ENCODE measurements at regions not wholly inside any gene's neighbourhood (a gene's known extent, or its start where the extent isn't known, plus 50 kb on each side); places are given as distances from the start of the nearest gene placed in this dataset.
"Not testable (repeated sequence)": the region's sequence is repeated elsewhere in the genome, so short reads cannot be mapped to it uniquely, and the experiment has no call there.

- no peak for DNase-seq
- Histone ChIP-seq H3K36me3 (no peaks in the 10 kb centered on the region), H3K4me3 (no peak overlapping the region), H3K27me3 (ENCODE audit: low read depth) (no peaks in the 10 kb centered on the region), H3K9me3 (replicated peaks) (peaks cover 7% of the 10 kb centered on the region), H3K27ac (replicated peaks) (no peak overlapping the region), H3K4me1 (no peaks in the 10 kb centered on the region)
- no peak for TF ChIP-seq CTCF (IDR thresholded peaks at IDR 0.05; ENCODE audit: borderline replicate concordance)
- intact Hi-C loops (cut with micrococcal nuclease): no loop called here
Measured at GRCh38 chr3:25915673-25916072, 125.8 kb downstream of the OXSM start.

GRCh38 chr3:25916321-25916720 lies 126.4 kb downstream of the OXSM start:
- Histone ChIP-seq H3K4me1 (no peaks in the 10 kb centered on the region), H3K27ac (replicated peaks) (no peak overlapping the region), H3K36me3 (no peaks in the 10 kb centered on the region), H3K4me3 (no peak overlapping the region), H3K9me3 (replicated peaks) (peaks cover 7% of the 10 kb centered on the region), H3K27me3 (ENCODE audit: low read depth) (no peaks in the 10 kb centered on the region)
- intact Hi-C loops (cut with micrococcal nuclease): no loop called here
- TF ChIP-seq CTCF (IDR thresholded peaks at IDR 0.05; ENCODE audit: borderline replicate concordance): no peak
- no peak for DNase-seq

GRCh38 chr3:25931967-25932366 lies 142.1 kb downstream of the OXSM start:
- H3K4me3 ChIP-seq; DNase-seq; H3K27me3 ChIP-seq (ENCODE audit: low read depth); H3K27ac ChIP-seq (replicated peaks); H3K36me3 ChIP-seq; H3K4me1 ChIP-seq; intact Hi-C loops (cut with micrococcal nuclease): not testable (repeated sequence)
- peaks cover 44% of the 10 kb centered on the region for H3K9me3 ChIP-seq (replicated peaks)

- no peak overlapping the region for H3K27ac ChIP-seq (replicated peaks)
- intact Hi-C loops (cut with micrococcal nuclease): no loop called here
- DNase-seq: no peak
- H3K36me3 ChIP-seq: no peaks in the 10 kb centered on the region
- no peaks in the 10 kb centered on the region for H3K4me1 ChIP-seq
- TF ChIP-seq CTCF (IDR thresholded peaks at IDR 0.05; ENCODE audit: borderline replicate concordance): no peak
- H3K4me3 ChIP-seq: no peak overlapping the region
- peaks cover 10% of the 10 kb centered on the region for H3K9me3 ChIP-seq (replicated peaks)
- no peaks in the 10 kb centered on the region for H3K27me3 ChIP-seq (ENCODE audit: low read depth)
Measured at GRCh38 chr3:25938566-25939325, 148.9 kb downstream of the OXSM start.

- no peak overlapping the region for H3K4me3 ChIP-seq
- no peak overlapping the region for H3K27ac ChIP-seq (replicated peaks)
- DNase-seq: no peak
- no peaks in the 10 kb centered on the region for H3K4me1 ChIP-seq
- no peaks in the 10 kb centered on the region for H3K36me3 ChIP-seq
- no peaks in the 10 kb centered on the region for H3K9me3 ChIP-seq (replicated peaks)
- no peaks in the 10 kb centered on the region for H3K27me3 ChIP-seq (ENCODE audit: low read depth)
- TF ChIP-seq CTCF (IDR thresholded peaks at IDR 0.05; ENCODE audit: borderline replicate concordance): no peak
- intact Hi-C loops (cut with micrococcal nuclease): no loop called here
Measured at GRCh38 chr3:25940935-25941334, 151.0 kb downstream of the OXSM start.

GRCh38 chr3:25944329-25944728 lies 154.4 kb downstream of the OXSM start:
- Histone ChIP-seq H3K4me3 (no peak overlapping the region), H3K9me3 (replicated peaks) (no peaks in the 10 kb centered on the region), H3K27ac (replicated peaks) (no peak overlapping the region), H3K27me3 (ENCODE audit: low read depth) (no peaks in the 10 kb centered on the region), H3K36me3 (no peaks in the 10 kb centered on the region), H3K4me1 (no peaks in the 10 kb centered on the region)
- DNase-seq: no peak
- intact Hi-C loops (cut with micrococcal nuclease): no loop called here
- no peak for TF ChIP-seq CTCF (IDR thresholded peaks at IDR 0.05; ENCODE audit: borderline replicate concordance)
